ENCODE measurements at regions not wholly inside any gene's neighbourhood (a gene's known extent, or its start where the extent isn't known, plus 50 kb on each side); places are given as distances from the start of the nearest gene placed in this dataset.
"Not testable (repeated sequence)": the region's sequence is repeated elsewhere in the genome, so short reads cannot be mapped to it uniquely, and the experiment has no call there.

GRCh38 chr6:133131621-133132465 is 109.3 kb upstream of the EYA4 start:
- no peaks in the 10 kb centered on the region for H3K27me3 ChIP-seq (ENCODE audit: low read length)
- intact Hi-C loops (cut with micrococcal nuclease) = loop anchor here (2.0 to 5.0 kb wide), 3 partner anchors 33 to 167 kb away; no protein-coding TSS in a partner anchor
- no peaks in the 10 kb centered on the region for H3K36me3 ChIP-seq (ENCODE audit: low read depth, low read length)
- no peak for TF ChIP-seq EZH2 (IDR thresholded peaks at IDR 0.05; ENCODE audit: low read length, unreplicated experiment)
- ChIA-PET POLR2A (ENCODE audit: unreplicated experiment) (no interaction called here), CTCF (no interaction called here)
- H2AFZ ChIP-seq (ENCODE audit: low read length) = peak overlapping the region; percentile 50; the same call in 1 of the 2 replicates
- peak overlapping the region; percentile 30; the same call in 1 of the 2 replicates for H3K9ac ChIP-seq (ENCODE audit: low read length)
- no peak; the same call in 1 of the 2 replicates for ATAC-seq
- H3K27ac ChIP-seq (ENCODE audit: low read length) = peak overlapping the region; percentile 69
- BruUV-seq (replicated peaks) = no TSS peak
- DNase-seq = peak; percentile 4
- no peaks in the 10 kb centered on the region for H3K9me2 ChIP-seq (replicated peaks; ENCODE audit: low read length)
- H3K79me2 ChIP-seq (ENCODE audit: low read length) = no peaks in the 10 kb centered on the region
- no peaks in the 10 kb centered on the region for H3K9me3 ChIP-seq (ENCODE audit: low read length)
- no peak overlapping the region for H3K4me3 ChIP-seq (ENCODE audit: low read length)
- peak overlapping the region; percentile 26 for H3K4me2 ChIP-seq (ENCODE audit: low read length)
- peaks cover 27% of the 10 kb centered on the region for H3K4me1 ChIP-seq (ENCODE audit: insufficient read depth, low read length)
- no peaks in the 10 kb centered on the region for H4K20me1 ChIP-seq (ENCODE audit: low read length)
- H3F3A ChIP-seq (ENCODE audit: low read length, unreplicated experiment) = peaks cover 4% of the 10 kb centered on the region

GRCh38 chr6:133132466-133132971 is 108.6 kb upstream of the EYA4 start:
- no peaks in the 10 kb centered on the region for H3K79me2 ChIP-seq (ENCODE audit: low read length)
- no peaks in the 10 kb centered on the region for H3K36me3 ChIP-seq (ENCODE audit: low read depth, low read length)
- peaks cover 27% of the 10 kb centered on the region for H3K4me1 ChIP-seq (ENCODE audit: insufficient read depth, low read length)
- H3K4me2 ChIP-seq (ENCODE audit: low read length) = no peak overlapping the region
- H3F3A ChIP-seq (ENCODE audit: low read length, unreplicated experiment) = peaks cover 4% of the 10 kb centered on the region
- H4K20me1 ChIP-seq (ENCODE audit: low read length) = no peaks in the 10 kb centered on the region
- no peaks in the 10 kb centered on the region for H3K9me3 ChIP-seq (ENCODE audit: low read length)
- ChIA-PET POLR2A (ENCODE audit: unreplicated experiment) (no interaction called here), CTCF (no interaction called here)
- BruUV-seq (replicated peaks) = no TSS peak
- intact Hi-C loops (cut with micrococcal nuclease) = loop anchor here (5.0 kb wide), 1 partner anchor 50 kb away; no protein-coding TSS in a partner anchor
- H3K27ac ChIP-seq (ENCODE audit: low read length) = no peak overlapping the region
- TF ChIP-seq EZH2 (IDR thresholded peaks at IDR 0.05; ENCODE audit: low read length, unreplicated experiment) = no peak
- TF ChIP-seq CTCF (conservative IDR thresholded peaks at IDR 0.05; ENCODE audit: low read depth, low read length) = no peak
- no peak for TF ChIP-seq EZH2phosphoT487 (IDR thresholded peaks at IDR 0.05; ENCODE audit: borderline replicate concordance, low read length)
- H3K4me3 ChIP-seq (ENCODE audit: low read length) = no peak overlapping the region
- H3K9me2 ChIP-seq (replicated peaks; ENCODE audit: low read length) = no peaks in the 10 kb centered on the region
- ATAC-seq = no peak
- no peak overlapping the region for H3K9ac ChIP-seq (ENCODE audit: low read length)
- H2AFZ ChIP-seq (ENCODE audit: low read length) = no peak overlapping the region
- no peaks in the 10 kb centered on the region for H3K27me3 ChIP-seq (ENCODE audit: low read length)
- no peak for DNase-seq

- no peak overlapping the region for H2AFZ ChIP-seq (ENCODE audit: low read length)
- DNase-seq = no peak
- POLR2A ChIA-PET (ENCODE audit: unreplicated experiment) = no interaction called here
- H3K4me2 ChIP-seq (ENCODE audit: low read length) = no peak overlapping the region
- no peaks in the 10 kb centered on the region for H3K9me2 ChIP-seq (replicated peaks; ENCODE audit: low read length)
- no peak for TF ChIP-seq CTCF (conservative IDR thresholded peaks at IDR 0.05; ENCODE audit: low read depth, low read length)
- TF ChIP-seq EZH2 (IDR thresholded peaks at IDR 0.05; ENCODE audit: low read length, unreplicated experiment) = no peak
- TF ChIP-seq EZH2phosphoT487 (IDR thresholded peaks at IDR 0.05; ENCODE audit: borderline replicate concordance, low read length) = no peak
- H3K4me1 ChIP-seq (ENCODE audit: insufficient read depth, low read length) = peaks cover 10% of the 10 kb centered on the region
- H3K9me3 ChIP-seq (ENCODE audit: low read length) = no peaks in the 10 kb centered on the region
- H3K27ac ChIP-seq (ENCODE audit: low read length) = no peak overlapping the region
- H3K36me3 ChIP-seq (ENCODE audit: low read depth, low read length) = no peaks in the 10 kb centered on the region
- intact Hi-C loops (cut with micrococcal nuclease) = no loop called here
- CTCF ChIA-PET = interaction anchor here (0.6 kb wide), 1 partner anchor 247 kb away, joined by 3 read pairs; no protein-coding TSS in a partner anchor
- no peak; the same call in 1 of the 2 replicates for ATAC-seq
- BruUV-seq (replicated peaks) = no TSS peak
- H3K4me3 ChIP-seq (ENCODE audit: low read length) = no peak overlapping the region
- no peaks in the 10 kb centered on the region for H3K27me3 ChIP-seq (ENCODE audit: low read length)
- no peak overlapping the region for H3K9ac ChIP-seq (ENCODE audit: low read length)
- H3K79me2 ChIP-seq (ENCODE audit: low read length) = no peaks in the 10 kb centered on the region
- no peaks in the 10 kb centered on the region for H3F3A ChIP-seq (ENCODE audit: low read length, unreplicated experiment)
- no peaks in the 10 kb centered on the region for H4K20me1 ChIP-seq (ENCODE audit: low read length)
Observed at GRCh38 chr6:133136177-133136880, 104.8 kb upstream of the EYA4 start.

DNA sequence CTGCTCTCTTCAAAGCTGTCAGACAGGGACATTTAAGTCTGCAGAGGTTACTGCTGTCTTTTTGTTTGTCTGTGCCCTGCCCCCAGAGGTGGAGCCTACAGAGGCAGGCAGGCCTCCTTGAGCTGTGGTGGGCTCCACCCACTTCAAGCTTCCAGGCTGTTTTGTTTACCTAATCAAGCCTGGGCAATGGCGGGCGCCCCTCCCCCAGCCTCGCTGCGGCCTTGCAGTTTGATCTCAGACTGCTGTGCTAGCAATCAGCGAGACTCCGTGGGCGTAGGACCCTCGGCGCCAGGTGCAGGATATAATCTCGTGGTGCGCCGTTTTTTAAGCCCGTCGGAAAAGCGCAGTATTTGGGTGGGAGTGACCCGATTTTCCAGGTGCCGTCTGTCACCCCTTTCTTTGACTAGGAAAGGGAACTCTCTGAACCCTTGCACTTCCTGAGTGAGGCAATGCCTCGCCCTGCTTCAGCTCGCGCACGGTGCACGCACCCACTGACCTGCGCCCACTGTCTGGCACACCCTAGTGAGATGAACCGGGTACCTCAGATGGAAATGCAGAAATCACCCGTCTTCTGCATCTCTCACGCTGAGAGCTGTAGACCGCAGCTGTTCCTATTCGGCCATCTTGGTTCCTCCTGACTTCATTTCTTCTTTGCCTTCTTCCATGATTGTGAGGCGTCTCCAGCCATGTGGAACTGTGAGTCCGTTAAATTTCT is 93.5 kb upstream of the EYA4 start:
- H3K4me3 ChIP-seq (ENCODE audit: low read length); H3K79me2 ChIP-seq (ENCODE audit: low read length); H3K9me2 ChIP-seq (replicated peaks; ENCODE audit: low read length); CTCF ChIA-PET; BruUV-seq (replicated peaks); H3K9ac ChIP-seq (ENCODE audit: low read length); H3K9me3 ChIP-seq (ENCODE audit: low read length); H3F3A ChIP-seq (ENCODE audit: low read length, unreplicated experiment); DNase-seq; H3K4me1 ChIP-seq (ENCODE audit: insufficient read depth, low read length); H3K4me2 ChIP-seq (ENCODE audit: low read length); H3K27me3 ChIP-seq (ENCODE audit: low read length); H4K20me1 ChIP-seq (ENCODE audit: low read length); POLR2A ChIA-PET (ENCODE audit: unreplicated experiment); ATAC-seq; H3K36me3 ChIP-seq (ENCODE audit: low read depth, low read length); intact Hi-C loops (cut with micrococcal nuclease); H3K27ac ChIP-seq (ENCODE audit: low read length); H2AFZ ChIP-seq (ENCODE audit: low read length): not testable (repeated sequence)
